H1 (cell line): ENCODE measurements at regions not wholly inside any gene's neighbourhood (a gene's known extent, or its start where the extent isn't known, plus 50 kb on each side); places are given as distances from the start of the nearest gene placed in this dataset.

ENCODE experiments used
- CTCF ChIA-PET: fragments of 300-600 bp; sonication (Branson Sonifier 250); formaldehyde crosslinking; loops from one replicate; lab custom pipeline; 2021; ENCODE audit not compliant: partially characterized antibody; lab: Charles Lee
- POLR2A ChIA-PET: fragments of 300-600 bp; sonication (Branson Sonifier 250); formaldehyde crosslinking; loops from one replicate; lab custom pipeline; 2021; ENCODE audit warnings: inconsistent platforms; ENCODE audit not compliant: partially characterized antibody; lab: Charles Lee
- DNase-seq, 2 experiments: peaks; one replicate each; pipeline versions ENCODE4 v3.0.0 to v3.0.0-alpha.2; 2010 to 2022; ENCODE audit warnings: low spot score in 2 of 2, low read depth in 1 of 2, mixed read lengths in 1 of 2
- FAIRE-seq: peaks from 2 replicates; lab custom pipeline; 2011; peaks lifted over from hg19 to GRCh38; lab: Jason Lieb, UNC
- H2AFZ ChIP-seq: 2 replicates; pipeline ENCODE4 v1.8.1; 2012; ENCODE audit warnings: low read length, inconsistent platforms
- H2AK5ac ChIP-seq: 2 replicates; pipeline ENCODE4 v1.6.1; 2013; ENCODE audit warnings: low read depth, low read length
- H2BK120ac ChIP-seq: replicated peaks from 2 replicates; pipeline ENCODE3; 2013; ENCODE audit warnings: low read depth, low read length, inconsistent platforms
- H2BK12ac ChIP-seq: 2 replicates; pipeline ENCODE4 v1.6.1; 2013; ENCODE audit warnings: low read depth, low read length
- H2BK15ac ChIP-seq: 2 replicates; pipeline ENCODE4 v1.6.1; 2013; ENCODE audit warnings: low read length
- H2BK20ac ChIP-seq: 2 replicates; pipeline ENCODE4 v1.6.1; 2013; ENCODE audit warnings: low read length
- H2BK5ac ChIP-seq: 2 replicates; pipeline ENCODE4 v1.6.1; 2013; ENCODE audit warnings: low read depth, low read length
- H3K14ac ChIP-seq: 2 replicates; pipeline ENCODE4 v1.6.1; 2013; ENCODE audit warnings: inconsistent platforms; ENCODE audit not compliant: insufficient read length
- H3K18ac ChIP-seq: 2 replicates; pipeline ENCODE4 v1.6.1; 2013; ENCODE audit warnings: low read length; ENCODE audit errors: extremely low read depth
- H3K23ac ChIP-seq: 2 replicates; pipeline ENCODE4 v1.6.1; 2013; ENCODE audit warnings: inconsistent platforms; ENCODE audit not compliant: insufficient read length
- H3K23me2 ChIP-seq: 2 replicates; pipeline ENCODE4 v1.6.1; 2013; ENCODE audit warnings: low read depth, low read length
- H3K27ac ChIP-seq: 2 replicates; pipeline ENCODE4 v1.6.1; 2011; ENCODE audit warnings: low read depth, low read length, inconsistent platforms
- H3K27me3 ChIP-seq, 4 experiments: replicated peaks in 1 of 4; 1 replicate in 1 of 4; 2 replicates in 3 of 4; pipeline versions ENCODE4 v1.6.1 to v1.8.1; 2011 to 2013; ENCODE audit warnings: low read length in 3 of 4, mild to moderate bottlenecking in 3 of 4, inconsistent platforms in 2 of 4, mixed read lengths in 2 of 4, moderate library complexity in 1 of 4; ENCODE audit not compliant: control insufficient read depth in 3 of 4, insufficient read depth in 3 of 4; ENCODE audit errors: extremely low read depth in 1 of 4
- H3K36me3 ChIP-seq, 4 experiments: 2 replicates each; pipeline versions ENCODE4 v1.6.1 to v1.8.1; 2011 to 2013; ENCODE audit warnings: mild to moderate bottlenecking in 4 of 4, low read length in 3 of 4, moderate library complexity in 2 of 4, control low read depth in 1 of 4, inconsistent platforms in 1 of 4; ENCODE audit not compliant: insufficient read depth in 4 of 4, control insufficient read depth in 2 of 4
- H3K4ac ChIP-seq: replicated peaks from 2 replicates; pipeline ENCODE3; 2013; ENCODE audit warnings: low read length, low read depth, mixed read lengths, inconsistent platforms; ENCODE audit not compliant: insufficient read length
- H3K4me1 ChIP-seq, 4 experiments: replicated peaks in 1 of 4; 1 replicate in 1 of 4; 2 replicates in 3 of 4; pipeline versions ENCODE4 v1.6.1 to v1.8.1; 2011 to 2013; ENCODE audit warnings: low read length in 3 of 4, inconsistent platforms in 2 of 4, mixed read lengths in 1 of 4; ENCODE audit not compliant: insufficient read depth in 4 of 4, control insufficient read depth in 3 of 4
- H3K4me2 ChIP-seq, 2 experiments: 2 replicates each; pipeline versions ENCODE4 v1.6.1 to v1.8.1; 2011 to 2013; ENCODE audit warnings: low read depth in 2 of 2, low read length in 2 of 2, control low read depth in 1 of 2, inconsistent platforms in 1 of 2, mild to moderate bottlenecking in 1 of 2; ENCODE audit not compliant: insufficient read depth in 1 of 2
- H3K4me3 ChIP-seq, 4 experiments: fragments of 200-600, 300-600 bp in 1 of 4; sonication (generic), shearing (Covaris generic), sonication (Bioruptor Twin) in 1 of 4; 2 replicates each; pipeline versions ENCODE4 v1.5.1 to v1.8.1; 2011 to 2016; ENCODE audit warnings: low read length in 4 of 4, low read depth in 3 of 4, control low read depth in 2 of 4, inconsistent platforms in 2 of 4, mild to moderate bottlenecking in 2 of 4, mixed read lengths in 1 of 4, moderate library complexity in 1 of 4; ENCODE audit not compliant: insufficient read depth in 2 of 4; ENCODE audit errors: extremely low read depth in 1 of 4
- H3K56ac ChIP-seq: replicated peaks from 2 replicates; pipeline ENCODE3; 2013; ENCODE audit warnings: low read depth, mild to moderate bottlenecking, mixed read lengths, low read length, inconsistent platforms; ENCODE audit not compliant: insufficient read length
- H3K79me1 ChIP-seq: 2 replicates; pipeline ENCODE4 v1.6.1; 2013; ENCODE audit warnings: low read depth, low read length, control low read depth
- H3K79me2 ChIP-seq, 2 experiments: 2 replicates each; pipeline versions ENCODE4 v1.6.1 to v1.8.1; 2012 to 2013; ENCODE audit warnings: low read length in 2 of 2, mild to moderate bottlenecking in 2 of 2, inconsistent platforms in 1 of 2; ENCODE audit not compliant: insufficient read depth in 2 of 2, control insufficient read depth in 1 of 2
- H3K9ac ChIP-seq, 4 experiments: replicated peaks in 1 of 4; 1 replicate in 1 of 4; 2 replicates in 3 of 4; pipeline versions ENCODE4 v1.6.1 to v1.8.1; 2011 to 2013; ENCODE audit warnings: low read depth in 3 of 4, low read length in 3 of 4, control low read depth in 2 of 4, mild to moderate bottlenecking in 2 of 4, moderate library complexity in 2 of 4, inconsistent platforms in 1 of 4; ENCODE audit errors: extremely low read depth in 1 of 4
- H3K9me3 ChIP-seq, 2 experiments: 2 replicates each; pipeline versions ENCODE4 v1.6.1 to v1.8.1; 2012 to 2013; ENCODE audit warnings: mild to moderate bottlenecking in 2 of 2, moderate library complexity in 2 of 2, control low read depth in 1 of 2, inconsistent platforms in 1 of 2, low read depth in 1 of 2, low read length in 1 of 2, mixed read lengths in 1 of 2; ENCODE audit not compliant: insufficient read depth in 2 of 2
- H4K20me1 ChIP-seq, 2 experiments: replicated peaks in 1 of 2; 2 replicates each; pipeline versions ENCODE3 to v1.8.1; 2011 to 2013; ENCODE audit warnings: inconsistent platforms in 2 of 2, low read length in 2 of 2, mild to moderate bottlenecking in 1 of 2; ENCODE audit not compliant: insufficient read depth in 2 of 2, control insufficient read depth in 1 of 2
- H4K5ac ChIP-seq: 2 replicates; pipeline ENCODE4 v1.6.1; 2013; ENCODE audit warnings: low read length, low read depth, mixed read lengths, inconsistent platforms; ENCODE audit not compliant: insufficient read length
- H4K8ac ChIP-seq: 2 replicates; pipeline ENCODE4 v1.8.0; 2013; ENCODE audit warnings: mild to moderate bottlenecking, moderate library complexity, low read length, inconsistent platforms; ENCODE audit not compliant: insufficient read depth; ENCODE audit errors: extremely low read depth
- H4K91ac ChIP-seq: replicated peaks from 2 replicates; pipeline ENCODE3; 2013; ENCODE audit warnings: low read length, mixed read lengths, inconsistent platforms; ENCODE audit not compliant: insufficient read length
- ATF3 ChIP-seq: IDR thresholded peaks from 2 replicates; pipeline ENCODE4 v1.6.1; 2011; ENCODE audit warnings: low read depth, mild to moderate bottlenecking, low read length; ENCODE audit not compliant: insufficient read depth
- CHD2 ChIP-seq: IDR thresholded peaks from 2 replicates; pipeline ENCODE4 v1.6.1; 2012; ENCODE audit warnings: low read length, improper control_type of control experiment
- GTF2F1 ChIP-seq: IDR thresholded peaks from 2 replicates; pipeline ENCODE4 v1.6.1; 2012; ENCODE audit warnings: low read depth, low read length, improper control_type of control experiment, borderline replicate concordance
- HDAC6 ChIP-seq: IDR thresholded peaks from one replicate; pipeline ENCODE4 v1.7.1; 2012; ENCODE audit warnings: low read depth, mild to moderate bottlenecking, inconsistent platforms, low read length, moderate library complexity
- SRF ChIP-seq: IDR thresholded peaks from 2 replicates; pipeline ENCODE4 v1.6.1; 2011; ENCODE audit warnings: mild to moderate bottlenecking, low read depth, low read length, moderate library complexity
- TCF12 ChIP-seq: IDR thresholded peaks from 2 replicates; pipeline ENCODE4 v1.6.1; 2011; ENCODE audit warnings: low read depth, mild to moderate bottlenecking, low read length
- WGBS, 2 experiments: shearing (Covaris generic) in 1 of 2; methylation state at CpG; one replicate each; pipeline versions ENCODE4 v1.1.6 to v1.1.7; 2013 to 2015; ENCODE audit warnings: low lambda C conversion rate in 2 of 2, mixed read lengths in 2 of 2, inconsistent platforms in 1 of 2, low coverage in 1 of 2, missing lambda C conversion rate in 1 of 2; ENCODE audit not compliant: insufficient replicate concordance in 2 of 2, insufficient coverage in 1 of 2, insufficient read length in 1 of 2; ENCODE audit errors: extremely low coverage in 1 of 2, missing lambda C conversion rate in 1 of 2; 5-methylcytosine and 5-hydroxymethylcytosine counted together

- Histone ChIP-seq H2BK120ac (no peak overlapping the region), H2AK5ac (no peak overlapping the region), H3K4me1 (no peaks in the 10 kb centered on the region), H3K79me2 (no peaks in the 10 kb centered on the region), H3K79me1 (no peaks in the 10 kb centered on the region), H3K56ac (no peak overlapping the region), H2AFZ (no peak overlapping the region), H4K5ac (no peak overlapping the region), H2BK20ac (no peak overlapping the region), H3K27ac (no peak overlapping the region), H3K14ac (no peak overlapping the region), H3K36me3 (no peaks in the 10 kb centered on the region), H3K4ac (no peak overlapping the region), H3K9ac (no peak overlapping the region), H2BK5ac (no peak overlapping the region), H3K18ac (no peak overlapping the region), H3K9me3 (no peaks in the 10 kb centered on the region), H3K4me2 (no peak overlapping the region), H3K4me3 (no peak overlapping the region), H3K23me2 (no peaks in the 10 kb centered on the region), H4K20me1 (no peaks in the 10 kb centered on the region), H3K23ac (no peak overlapping the region), H2BK12ac (no peak overlapping the region), H2BK15ac (no peak overlapping the region), H3K27me3 (no peaks in the 10 kb centered on the region)
- ChIA-PET POLR2A (no interaction called here), CTCF (interaction anchor here (0.7 to 3.9 kb wide), 6 partner anchors 10 to 376 kb away, joined by 3 to 33 read pairs (median 4); no protein-coding TSS in a partner anchor)
- WGBS, 2 experiments, result 86% methylated on average over 6 of the region's 6 CpGs; no CpG with 5 or more reads in 1 of the 2 experiments
- no peak for TF ChIP-seq SRF
- no peak for TF ChIP-seq TCF12
- no peak for TF ChIP-seq CHD2
- TF ChIP-seq HDAC6, result no peak
- no peak for TF ChIP-seq GTF2F1
- TF ChIP-seq ATF3, result no peak
- TF ChIP-seq, all 59 proteins: peak for 0
- Histone ChIP-seq H4K91ac (no peak overlapping the region), H4K8ac (no peak overlapping the region)
- FAIRE-seq, result no peak
- DNase-seq, result no peak
Measured at GRCh38 chr11:11776714-11777113, 65.1 kb upstream of the USP47 start.
